ENCODE measurements at regions not wholly inside any gene's neighbourhood (a gene's known extent, or its start where the extent isn't known, plus 50 kb on each side); places are given as distances from the start of the nearest gene placed in this dataset.

- WGBS (ENCODE audit: low lambda C conversion rate, missing lambda C conversion rate): 68% methylated on average over 10 of the region's 10 CpGs
- no peaks in the 10 kb centered on the region for H3K9me3 ChIP-seq (ENCODE audit: low read depth)
- TF ChIP-seq EZH2 (IDR thresholded peaks at IDR 0.05; ENCODE audit: borderline replicate concordance) (no peak), CTCF (IDR thresholded peaks at IDR 0.05; ENCODE audit: poor library complexity) (no peak), EZH2phosphoT487 (IDR thresholded peaks at IDR 0.05; ENCODE audit: low read depth, severe bottlenecking, unreplicated experiment) (no peak)
- peaks cover 12% of the 10 kb centered on the region for H3K4me1 ChIP-seq (ENCODE audit: insufficient read depth)
- H3K36me3 ChIP-seq (replicated peaks; ENCODE audit: insufficient read depth, low read depth): no peaks in the 10 kb centered on the region
- peak overlapping the region; percentile 1 for H2AFZ ChIP-seq
- no peaks in the 10 kb centered on the region for H3K9me2 ChIP-seq (replicated peaks; ENCODE audit: insufficient read depth)
- H3K4me3 ChIP-seq: no peak overlapping the region
- no peak overlapping the region for H3K27ac ChIP-seq
- peak; percentile 9 for DNase-seq (ENCODE audit: low spot score)
- no peaks in the 10 kb centered on the region for H3K27me3 ChIP-seq
- H3K79me2 ChIP-seq: no peaks in the 10 kb centered on the region
- H3K4me2 ChIP-seq: peak overlapping the region; percentile 48
- no peaks in the 10 kb centered on the region for H4K20me1 ChIP-seq (ENCODE audit: insufficient read depth, poor library complexity, severe bottlenecking)
These were observed 81.4 kb upstream of the PIK3R1 start for GRCh38 chr5:68134033-68134668.

GRCh38 chr5:68130253-68130652, 85.3 kb upstream of the PIK3R1 start:
- Histone ChIP-seq H3K4me2 (no peak overlapping the region), H3K79me2 (no peaks in the 10 kb centered on the region), H3K9me3 (ENCODE audit: low read depth) (no peaks in the 10 kb centered on the region), H3K27ac (no peak overlapping the region), H3K4me3 (no peak overlapping the region), H3K27me3 (no peaks in the 10 kb centered on the region), H3K9me2 (replicated peaks; ENCODE audit: insufficient read depth) (no peaks in the 10 kb centered on the region), H2AFZ (no peak overlapping the region), H3K4me1 (ENCODE audit: insufficient read depth) (peaks cover 12% of the 10 kb centered on the region), H4K20me1 (ENCODE audit: insufficient read depth, poor library complexity, severe bottlenecking) (no peaks in the 10 kb centered on the region), H3K36me3 (replicated peaks; ENCODE audit: insufficient read depth, low read depth) (no peaks in the 10 kb centered on the region)
- no peak for DNase-seq (ENCODE audit: low spot score)
- no peak for TF ChIP-seq EZH2phosphoT487 (IDR thresholded peaks at IDR 0.05; ENCODE audit: low read depth, severe bottlenecking, unreplicated experiment)
- no peak for TF ChIP-seq CTCF (IDR thresholded peaks at IDR 0.05; ENCODE audit: poor library complexity)
- TF ChIP-seq EZH2 (IDR thresholded peaks at IDR 0.05; ENCODE audit: borderline replicate concordance): no peak
- WGBS (ENCODE audit: low lambda C conversion rate, missing lambda C conversion rate): 79% methylated on average over 2 of the region's 2 CpGs

GRCh38 chr5:68129364-68129763, 86.2 kb upstream of the PIK3R1 start:
- no peak for DNase-seq (ENCODE audit: low spot score)
- TF ChIP-seq CTCF (IDR thresholded peaks at IDR 0.05; ENCODE audit: poor library complexity): no peak
- no peak for TF ChIP-seq EZH2phosphoT487 (IDR thresholded peaks at IDR 0.05; ENCODE audit: low read depth, severe bottlenecking, unreplicated experiment)
- TF ChIP-seq EZH2 (IDR thresholded peaks at IDR 0.05; ENCODE audit: borderline replicate concordance): no peak
- H3K79me2 ChIP-seq: no peaks in the 10 kb centered on the region

More at GRCh38 chr5:68129364-68129763, 86.2 kb upstream of the PIK3R1 start:
- no peak overlapping the region for H3K27ac ChIP-seq
- no peak overlapping the region for H3K4me3 ChIP-seq
- no peak overlapping the region for H3K4me2 ChIP-seq
- H3K4me1 ChIP-seq (ENCODE audit: insufficient read depth): peaks cover 11% of the 10 kb centered on the region
- H3K9me3 ChIP-seq (ENCODE audit: low read depth): no peaks in the 10 kb centered on the region
- no peaks in the 10 kb centered on the region for H3K9me2 ChIP-seq (replicated peaks; ENCODE audit: insufficient read depth)
- H3K36me3 ChIP-seq (replicated peaks; ENCODE audit: insufficient read depth, low read depth): no peaks in the 10 kb centered on the region
- H4K20me1 ChIP-seq (ENCODE audit: insufficient read depth, poor library complexity, severe bottlenecking): no peaks in the 10 kb centered on the region
- no peak overlapping the region for H2AFZ ChIP-seq
- H3K27me3 ChIP-seq: no peaks in the 10 kb centered on the region
- WGBS (ENCODE audit: low lambda C conversion rate, missing lambda C conversion rate): 62% methylated on average over 4 of the region's 4 CpGs

All from hepatocyte (in vitro differentiated cells).